IPS-18c (cell line): ENCODE measurements at regions not wholly inside any gene's neighbourhood (a gene's known extent, or its start where the extent isn't known, plus 50 kb on each side); places are given as distances from the start of the nearest gene placed in this dataset.
"Not testable (repeated sequence)": the region's sequence is repeated elsewhere in the genome, so short reads cannot be mapped to it uniquely, and the experiment has no call there.

Experiments used
- H3K4me3 ChIP-seq: 2 replicates; pipeline ENCODE4 v1.7.0; 2013; ENCODE audit warnings: low read depth, mild to moderate bottlenecking, low read length, moderate library complexity; ENCODE audit not compliant: insufficient read depth
- H3K9me3 ChIP-seq: one replicate; pipeline ENCODE4 v1.6.1; 2013; ENCODE audit warnings: mild to moderate bottlenecking, low read length, moderate library complexity; ENCODE audit not compliant: control insufficient read depth, insufficient read depth

DNA sequence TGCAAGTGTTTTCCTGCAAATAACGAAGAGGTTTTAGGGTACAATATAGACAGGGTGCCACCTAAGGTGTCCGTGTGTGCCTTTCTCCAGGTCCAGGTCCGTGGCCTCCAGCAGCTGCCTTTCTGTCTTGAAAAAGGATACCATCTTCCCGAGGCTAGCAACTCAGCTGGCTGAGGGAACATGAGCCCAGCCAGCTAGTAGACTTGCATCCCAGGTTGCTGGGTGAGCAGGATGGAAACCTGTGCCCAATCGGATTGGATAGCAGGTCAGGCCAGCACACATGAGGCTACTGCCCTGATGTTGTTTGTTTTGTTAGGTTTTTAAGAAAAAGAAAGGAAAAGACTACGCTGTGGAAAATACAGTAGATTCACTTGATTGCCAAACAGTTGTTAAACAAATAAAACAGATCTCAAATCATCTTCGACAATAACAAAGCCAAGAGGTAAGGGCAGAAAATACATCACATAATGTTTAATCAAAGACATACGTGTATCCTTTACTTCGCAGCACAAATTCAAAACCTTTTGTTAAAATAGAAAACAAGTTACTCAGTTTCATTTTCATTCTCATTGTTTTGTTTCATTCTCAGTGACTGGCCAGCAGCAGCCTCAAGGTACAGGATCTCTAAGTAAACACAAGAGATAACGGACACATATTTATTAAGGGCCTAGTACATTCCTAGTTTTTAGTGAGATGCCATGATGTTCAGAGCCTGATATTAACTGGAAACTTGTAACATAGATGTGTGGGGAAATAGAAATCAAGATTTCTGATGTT lies 661.2 kb upstream of the NR2F2 start:
- Histone ChIP-seq H3K9me3 (no peaks in the 10 kb centered on the region), H3K4me3 (no peak overlapping the region)

DNA sequence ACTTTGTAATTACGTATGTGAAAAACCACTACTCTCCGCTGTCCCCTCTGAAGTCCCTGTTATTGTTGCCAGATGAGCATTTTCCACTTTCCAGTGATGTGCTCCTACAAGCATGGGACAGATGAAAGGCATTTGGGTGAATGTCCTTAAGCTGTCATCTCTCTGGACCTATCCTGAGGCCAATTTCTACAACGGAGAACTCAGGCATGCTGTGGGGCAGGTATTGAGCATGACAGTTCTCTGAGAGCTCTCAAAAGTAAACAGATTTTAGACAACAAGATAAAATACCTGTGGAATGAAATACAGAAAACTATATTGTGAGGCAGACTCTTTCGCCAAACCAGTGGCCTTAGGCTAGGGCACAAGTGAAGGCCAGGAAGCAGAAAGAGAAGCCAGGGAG lies 656.5 kb upstream of the NR2F2 start:
- Histone ChIP-seq H3K4me3 (no peak overlapping the region), H3K9me3 (peaks cover 4% of the 10 kb centered on the region)

DNA sequence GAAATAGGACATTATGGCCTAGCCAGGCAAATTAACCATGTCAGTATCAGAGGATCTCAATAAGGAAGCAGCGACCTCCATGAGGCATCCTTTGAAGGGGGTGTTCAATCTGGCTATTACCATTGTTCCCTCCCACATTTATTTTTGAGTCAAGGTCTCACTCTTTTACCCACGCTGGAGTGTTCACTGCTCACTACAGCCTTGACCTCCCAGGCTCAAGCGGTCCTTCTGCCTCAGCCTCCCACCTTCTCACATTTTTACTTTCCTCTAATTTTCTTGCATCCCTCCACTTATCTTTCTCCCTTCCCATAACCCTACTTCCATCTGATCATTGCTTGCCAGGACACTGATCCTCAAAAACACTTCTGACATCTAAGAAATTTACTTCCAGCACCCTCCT lies 654.0 kb upstream of the NR2F2 start:
- Histone ChIP-seq H3K9me3 (peaks cover 4% of the 10 kb centered on the region), H3K4me3 (no peak overlapping the region)

DNA sequence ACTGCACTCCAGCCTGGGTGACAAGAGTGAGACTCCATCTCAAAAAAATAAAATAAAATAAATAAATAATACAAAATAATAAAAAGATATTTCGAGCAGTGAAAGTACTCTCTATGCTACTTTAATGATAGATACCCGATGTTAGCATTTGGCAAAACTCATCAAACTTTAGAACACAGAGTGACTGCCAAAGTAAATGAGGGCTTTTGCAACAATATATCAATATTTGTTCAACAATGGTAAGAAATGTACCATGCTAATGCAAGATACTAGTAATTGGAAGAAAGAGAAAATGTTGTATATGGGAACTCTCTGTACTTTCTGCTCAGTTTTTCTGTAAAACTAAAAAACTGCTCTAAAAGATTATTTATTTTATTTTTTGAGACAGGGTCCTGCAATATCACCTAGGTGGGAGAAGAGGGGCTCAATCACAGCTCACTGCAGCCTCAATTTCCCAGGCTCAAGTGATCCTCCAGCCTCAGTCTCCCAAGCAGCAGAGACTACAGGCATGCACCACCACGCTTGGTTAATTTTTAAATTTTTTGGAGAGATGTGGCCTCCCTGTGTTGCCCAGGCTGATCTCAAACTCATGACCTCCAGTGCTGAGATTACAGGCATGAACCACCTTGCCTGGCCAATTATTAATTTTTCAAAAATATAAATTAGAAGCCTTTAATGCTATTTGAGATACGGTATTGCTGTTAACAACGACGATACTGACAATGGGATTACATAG lies 650.5 kb upstream of the NR2F2 start:
- peaks cover 4% of the 10 kb centered on the region for H3K9me3 ChIP-seq
- H3K4me3 ChIP-seq = no peak overlapping the region

DNA sequence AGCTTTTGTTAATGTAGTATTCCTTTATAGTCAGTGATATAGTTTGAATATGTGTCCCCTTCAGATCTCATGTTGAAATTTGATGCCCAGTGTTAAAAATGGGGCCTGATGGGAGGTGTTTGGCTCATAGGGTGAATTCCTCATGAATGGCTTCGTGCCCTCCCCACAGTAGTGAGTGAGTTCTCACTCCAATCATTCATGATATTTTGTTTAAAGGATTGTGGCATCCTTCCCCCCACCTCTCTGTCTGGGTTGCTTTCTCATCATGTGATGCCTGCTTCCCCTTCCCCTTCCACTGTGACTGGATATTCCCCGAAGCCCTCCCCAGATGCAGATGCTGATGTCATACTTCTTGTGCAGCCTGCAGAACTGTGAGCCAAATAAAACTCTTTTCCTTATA lies 649.8 kb upstream of the NR2F2 start:
- H3K4me3 ChIP-seq = no peak overlapping the region
- H3K9me3 ChIP-seq = peaks cover 4% of the 10 kb centered on the region

DNA sequence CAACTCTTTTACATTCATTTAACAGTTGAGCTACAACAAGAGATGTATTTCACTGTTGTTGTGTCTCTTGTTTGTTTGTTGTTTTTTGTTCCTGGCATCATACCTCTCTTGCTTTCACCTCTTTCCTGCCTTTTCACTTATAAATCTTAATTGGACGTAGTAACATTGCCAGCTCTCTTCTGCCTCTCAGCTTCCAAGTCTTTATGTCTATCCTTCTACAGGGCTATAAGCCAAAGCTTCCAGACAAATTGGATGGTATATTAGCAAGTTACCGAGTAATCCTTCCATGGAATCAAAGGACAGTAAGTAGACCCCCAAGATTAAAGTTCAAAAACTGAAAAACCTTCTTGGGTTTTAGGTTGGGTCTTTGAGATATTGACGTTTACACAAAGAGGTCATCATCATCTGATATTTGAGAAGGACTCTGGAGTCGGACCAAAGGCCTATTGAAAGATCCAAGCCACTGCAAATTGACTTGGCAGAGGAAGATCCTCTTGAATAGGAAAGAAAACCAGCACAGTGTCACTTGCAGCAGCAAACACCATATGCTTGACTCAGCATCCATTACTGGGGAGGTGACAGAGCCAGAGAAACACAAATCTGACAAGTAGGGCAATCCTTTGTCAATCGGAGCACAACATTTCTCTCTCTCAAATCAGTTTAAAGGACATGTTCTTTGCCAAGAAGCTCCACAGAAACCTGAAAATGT lies 648.5 kb upstream of the NR2F2 start:
- no peak overlapping the region for H3K4me3 ChIP-seq
- H3K9me3 ChIP-seq = peaks cover 4% of the 10 kb centered on the region

DNA sequence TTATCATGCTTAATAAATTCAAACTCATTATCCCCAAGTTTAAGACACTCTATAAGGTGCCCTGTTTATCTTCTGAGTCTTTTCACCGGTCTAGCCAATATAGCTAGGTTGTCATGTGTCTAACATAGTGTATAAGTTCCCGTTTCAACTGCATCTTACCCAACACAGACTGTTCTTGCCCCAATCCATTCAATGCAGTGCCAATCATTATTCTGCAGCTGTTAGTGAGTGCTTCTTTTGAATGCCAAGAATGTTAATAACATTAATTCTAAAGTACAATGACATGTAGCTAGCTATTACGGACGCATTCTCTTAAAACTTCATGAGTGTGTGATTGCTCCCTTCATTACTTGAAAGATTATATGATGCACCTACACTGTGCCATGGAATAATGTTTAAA lies 646.4 kb upstream of the NR2F2 start:
- Histone ChIP-seq H3K9me3 (no peaks in the 10 kb centered on the region), H3K4me3 (no peak overlapping the region)

DNA sequence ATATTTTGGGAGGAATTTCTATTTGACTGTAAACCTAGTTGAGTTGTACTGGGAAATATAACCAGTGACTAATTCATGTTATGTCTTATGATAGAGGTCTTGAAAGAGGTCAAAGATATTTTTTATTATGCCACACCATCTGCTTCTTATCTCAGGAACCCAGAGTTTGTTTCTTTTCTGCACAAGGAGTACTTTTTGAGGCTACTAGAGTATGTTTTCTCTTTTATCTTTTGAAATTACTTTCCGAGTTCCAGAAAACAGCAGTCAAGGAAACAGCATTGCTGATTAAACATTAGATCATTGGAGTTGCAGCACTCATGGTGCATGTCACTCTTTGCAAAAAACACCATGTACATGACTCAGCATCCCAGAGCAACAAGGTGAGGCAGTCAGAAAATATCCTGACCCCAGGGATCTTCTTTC lies 645.8 kb upstream of the NR2F2 start:
- H3K9me3 ChIP-seq = no peaks in the 10 kb centered on the region
- H3K4me3 ChIP-seq = no peak overlapping the region

DNA sequence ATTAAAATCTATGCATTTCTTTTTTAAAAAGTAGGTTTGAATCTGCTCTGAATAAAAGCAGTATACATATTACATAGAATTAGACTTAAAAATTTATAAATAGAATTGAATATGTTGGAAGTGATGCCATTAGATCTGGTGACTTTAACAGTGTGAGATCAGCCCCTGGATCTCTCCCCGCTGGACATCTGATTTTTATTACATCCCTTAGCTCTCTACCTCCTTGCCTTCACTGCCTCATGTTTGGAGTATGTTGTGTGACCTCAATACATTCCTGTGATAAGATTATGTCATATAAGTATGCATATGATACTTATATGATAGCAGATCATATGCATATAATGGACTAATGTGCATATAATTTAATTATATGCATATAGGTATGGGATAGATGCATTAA lies 643.4 kb upstream of the NR2F2 start:
- Histone ChIP-seq H3K4me3 (no peak overlapping the region), H3K9me3 (no peaks in the 10 kb centered on the region)

DNA sequence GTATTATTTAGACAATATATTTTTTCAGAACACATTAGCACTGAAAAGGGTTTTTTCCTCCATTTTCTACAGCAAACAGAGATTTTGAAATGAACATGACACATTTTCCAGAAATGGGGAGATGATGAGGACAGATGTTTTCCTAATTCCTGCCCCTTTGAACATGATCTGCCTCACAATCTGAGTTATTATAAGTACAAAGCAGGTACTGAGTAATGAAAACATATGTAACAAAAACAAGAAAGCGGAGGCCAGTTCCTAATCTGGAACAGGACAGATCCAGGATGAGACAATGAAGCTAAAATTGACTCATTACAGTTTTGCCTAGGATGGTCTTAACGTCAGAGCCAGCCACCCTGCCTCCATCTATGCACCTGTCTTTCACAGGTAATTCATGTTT lies 642.8 kb upstream of the NR2F2 start:
- Histone ChIP-seq H3K9me3 (no peaks in the 10 kb centered on the region), H3K4me3 (no peak overlapping the region)

DNA sequence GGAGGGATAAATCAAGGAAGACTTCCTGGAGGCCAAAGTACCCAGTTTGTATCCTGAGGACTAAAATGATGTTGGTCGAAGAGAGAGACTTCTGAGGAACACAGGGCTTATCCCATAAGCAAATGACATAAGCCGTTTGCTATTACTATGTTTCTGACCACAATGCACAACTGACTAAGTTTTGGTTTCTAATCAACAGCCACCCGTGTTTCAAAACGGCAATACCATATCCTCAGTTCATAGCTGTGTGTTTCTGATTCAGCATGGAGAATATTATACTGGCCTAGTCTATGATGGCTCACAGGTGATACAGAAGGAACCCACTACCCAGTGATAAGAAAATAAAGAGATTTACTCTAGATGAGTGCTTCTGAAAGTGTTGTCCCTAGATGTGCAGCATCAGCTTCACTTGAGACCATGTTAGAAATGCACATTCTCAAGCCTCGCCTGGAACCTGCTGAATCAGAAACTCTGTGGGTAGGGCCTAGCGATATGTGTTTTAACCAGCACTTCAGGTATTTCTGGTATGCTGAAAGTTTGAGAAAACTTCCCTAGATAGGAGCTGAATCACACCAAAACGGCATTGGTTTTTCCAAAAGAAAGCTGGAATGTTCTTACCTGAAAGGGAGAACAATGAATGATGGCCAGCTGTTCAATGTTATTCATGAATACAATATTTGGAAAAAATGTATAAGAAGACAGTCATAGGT lies 639.7 kb upstream of the NR2F2 start:
- no peaks in the 10 kb centered on the region for H3K9me3 ChIP-seq
- H3K4me3 ChIP-seq = no peak overlapping the region

DNA sequence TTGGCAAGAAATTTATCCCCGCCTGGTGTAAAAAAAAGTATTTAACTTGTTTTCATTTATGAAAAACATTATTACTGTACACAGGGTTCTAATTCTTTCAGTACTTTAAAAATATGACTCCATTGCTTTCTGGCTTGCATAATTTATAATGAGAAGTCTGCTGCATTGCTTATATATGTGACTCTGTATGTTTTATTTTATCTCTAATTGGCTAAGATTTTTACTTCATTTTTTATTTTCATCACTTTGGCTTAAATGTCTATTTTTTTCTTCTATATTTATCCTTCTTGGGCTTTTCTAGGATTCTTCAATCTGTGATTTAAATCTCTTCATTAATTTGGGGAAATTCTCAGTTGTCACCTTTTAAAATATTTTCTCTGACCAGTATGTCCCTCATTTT lies 636.6 kb upstream of the NR2F2 start:
- H3K4me3 ChIP-seq = no peak overlapping the region
- H3K9me3 ChIP-seq = no peaks in the 10 kb centered on the region

DNA sequence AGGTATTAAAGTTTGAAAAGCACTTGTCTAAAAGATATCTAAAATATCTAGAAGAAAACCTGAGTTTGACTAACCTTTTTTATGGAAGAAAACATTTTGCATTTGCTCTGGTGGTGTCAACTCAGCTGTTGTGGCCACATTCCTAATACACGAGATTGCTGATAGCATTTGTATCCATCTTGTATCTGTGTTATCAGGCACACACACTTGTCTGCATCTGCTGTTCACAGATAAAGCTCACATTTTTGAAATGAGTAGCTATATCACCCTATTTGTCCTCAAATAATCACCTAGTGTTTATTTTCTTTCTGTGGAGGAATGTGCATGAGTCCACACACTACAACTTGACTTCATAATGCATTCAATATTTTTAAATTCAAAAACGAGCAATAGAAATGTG lies 632.3 kb upstream of the NR2F2 start:
- no peak overlapping the region for H3K4me3 ChIP-seq
- no peaks in the 10 kb centered on the region for H3K9me3 ChIP-seq

DNA sequence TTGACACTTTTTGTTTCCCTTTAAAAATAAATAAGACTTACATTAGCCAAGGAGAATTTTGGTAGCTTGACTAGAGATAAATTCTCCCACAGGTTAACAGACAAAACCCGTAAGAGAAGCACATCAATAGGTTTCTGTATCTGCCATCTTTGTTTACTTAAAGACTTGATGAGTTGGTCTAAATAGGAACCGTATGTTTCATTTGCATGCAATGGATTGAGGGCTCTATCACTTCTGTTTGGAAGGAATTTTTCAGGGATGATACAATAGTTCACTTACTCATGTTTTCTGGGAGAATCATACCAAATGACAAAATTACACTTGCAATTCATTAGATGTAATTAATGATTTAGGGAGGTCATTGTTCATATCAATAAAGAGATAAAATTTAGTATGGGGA lies 631.5 kb upstream of the NR2F2 start:
- Histone ChIP-seq H3K9me3 (no peaks in the 10 kb centered on the region), H3K4me3 (no peak overlapping the region)

DNA sequence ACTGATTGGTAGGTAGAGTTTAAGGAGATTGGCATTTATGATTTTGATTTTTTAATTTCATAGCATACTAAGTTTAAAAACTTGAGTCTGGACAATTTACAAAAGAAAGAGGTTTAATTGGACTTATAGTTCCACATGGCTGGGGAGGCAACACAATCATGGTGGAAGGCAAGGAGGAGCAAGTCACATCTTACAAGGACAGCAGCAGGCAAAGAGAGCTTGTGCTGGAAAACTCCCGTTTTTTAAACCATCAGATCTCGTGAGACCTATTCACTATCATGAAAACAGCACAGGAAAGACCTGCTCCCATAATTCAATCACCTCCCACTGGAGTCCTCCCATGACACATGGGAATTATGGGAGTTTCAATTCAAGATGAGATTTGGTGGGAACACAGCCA lies 630.9 kb upstream of the NR2F2 start:
- no peak overlapping the region for H3K4me3 ChIP-seq

DNA sequence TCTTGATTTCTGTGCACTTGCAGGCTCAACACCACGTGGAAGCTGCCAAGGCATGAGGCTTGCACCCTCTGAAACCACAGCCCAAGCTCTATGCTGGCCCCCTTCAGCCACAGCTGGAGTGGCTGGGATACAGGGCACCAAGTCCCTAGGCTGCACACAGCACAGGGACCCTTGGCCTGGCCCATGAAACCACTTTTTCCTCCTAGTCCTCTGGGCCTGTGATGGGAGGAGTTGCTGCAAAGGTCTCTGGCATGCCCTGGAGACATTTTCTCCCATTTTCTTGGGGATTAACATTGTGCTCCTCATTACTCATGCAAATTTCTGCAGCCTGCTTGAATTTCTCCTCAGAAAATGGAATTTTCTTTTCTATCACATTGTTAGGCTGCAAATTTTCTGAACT lies 629.8 kb upstream of the NR2F2 start:
- not testable (repeated sequence) for H3K4me3 ChIP-seq, H3K9me3 ChIP-seq

More for the DNA sequence above, 630.9 kb upstream of the NR2F2 start:
- no peaks in the 10 kb centered on the region for H3K9me3 ChIP-seq

DNA sequence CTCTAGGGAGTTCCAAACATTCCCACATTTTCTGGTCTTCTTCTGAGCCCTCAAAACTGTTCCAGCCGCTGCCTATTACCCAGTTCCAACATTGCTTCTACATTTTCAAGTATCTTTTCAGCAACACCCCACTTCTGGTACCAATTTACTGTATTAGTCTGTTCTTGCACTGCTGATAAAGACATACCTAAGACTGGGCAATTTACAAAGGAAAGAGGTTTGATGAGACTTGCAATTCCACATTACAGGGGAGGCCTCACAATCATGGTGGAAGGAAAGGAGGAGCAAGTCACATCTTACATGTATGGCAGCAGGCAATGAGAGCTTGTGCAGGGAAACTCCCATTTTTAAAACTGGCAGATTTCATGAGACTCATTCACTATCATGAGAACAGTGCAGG lies 629.1 kb upstream of the NR2F2 start:
- no peaks in the 10 kb centered on the region for H3K9me3 ChIP-seq
- H3K4me3 ChIP-seq = no peak overlapping the region
